GM04503 (cell line): ENCODE measurements at regions not wholly inside any gene's neighbourhood (a gene's known extent, or its start where the extent isn't known, plus 50 kb on each side); places are given as distances from the start of the nearest gene placed in this dataset.

Experiments used
- DNase-seq: peaks from one replicate; pipeline ENCODE4 v3.0.0-alpha.2; 2012; ENCODE audit warnings: low read depth

DNA sequence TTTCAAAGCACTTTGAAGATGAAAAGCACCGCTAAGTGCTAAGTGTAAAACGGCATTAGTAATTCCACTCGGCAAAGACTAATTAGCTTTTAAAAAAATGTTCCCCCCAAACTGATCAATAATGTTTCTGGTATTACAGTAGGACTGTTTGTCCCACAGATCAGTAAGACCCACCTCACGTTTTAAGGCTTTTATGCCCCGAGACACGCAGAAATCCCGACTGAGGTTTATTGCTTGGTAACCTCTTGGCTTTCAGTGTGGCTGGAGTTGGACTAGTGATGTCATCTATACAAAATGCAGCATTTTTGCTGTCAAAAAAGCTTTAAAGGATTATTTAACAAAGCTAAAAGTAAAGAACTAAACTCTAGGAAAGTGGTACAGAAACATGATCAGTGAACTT is 414.6 kb upstream of the PSMD7 start:
- DNase-seq, result no peak

- DNase-seq, result no peak
These were observed 417.0 kb upstream of the PSMD7 start for GRCh38 chr16:73879621-73880020.

DNA sequence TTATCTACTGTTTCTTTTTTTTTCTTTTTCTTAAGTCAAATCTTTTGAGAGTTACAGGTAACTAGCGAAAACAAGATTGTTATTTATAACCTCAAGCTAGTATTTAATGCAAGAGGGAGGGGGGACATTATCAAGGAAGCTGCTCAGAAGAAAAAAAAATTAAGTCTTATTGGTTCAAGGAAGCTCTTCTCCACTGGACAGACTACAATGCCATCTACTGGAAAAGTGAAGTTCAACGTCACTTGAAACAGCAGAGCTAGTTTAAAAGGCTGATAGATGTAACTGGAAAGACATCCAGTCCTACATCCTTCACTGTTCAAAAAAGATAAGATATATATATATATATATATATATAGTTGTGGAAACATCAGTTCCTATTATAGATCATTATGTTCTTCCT is 418.0 kb upstream of the PSMD7 start:
- DNase-seq, result peak; percentile 14

DNA sequence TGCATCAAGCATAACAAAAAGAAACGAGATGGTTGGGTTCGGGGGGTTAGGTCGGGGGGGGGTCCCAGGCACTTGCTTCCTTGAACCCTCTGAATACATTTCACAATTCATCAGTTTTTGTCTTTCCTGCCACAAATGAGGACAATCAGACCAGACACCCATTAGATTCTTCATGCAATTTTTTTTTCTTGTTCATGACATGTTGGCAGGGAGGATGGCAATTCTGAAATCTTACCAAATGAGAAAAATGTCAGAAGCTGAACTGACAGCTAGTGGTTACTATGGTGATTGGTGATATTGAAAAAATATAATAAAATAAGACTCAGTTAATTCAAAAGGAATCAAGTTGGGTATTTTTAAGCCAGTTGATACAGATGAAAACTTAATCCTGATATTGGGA is 419.5 kb upstream of the PSMD7 start:
- no peak for DNase-seq

GRCh38 chr16:73875996-73876690 is 420.5 kb upstream of the PSMD7 start:
- no peak for DNase-seq

DNA sequence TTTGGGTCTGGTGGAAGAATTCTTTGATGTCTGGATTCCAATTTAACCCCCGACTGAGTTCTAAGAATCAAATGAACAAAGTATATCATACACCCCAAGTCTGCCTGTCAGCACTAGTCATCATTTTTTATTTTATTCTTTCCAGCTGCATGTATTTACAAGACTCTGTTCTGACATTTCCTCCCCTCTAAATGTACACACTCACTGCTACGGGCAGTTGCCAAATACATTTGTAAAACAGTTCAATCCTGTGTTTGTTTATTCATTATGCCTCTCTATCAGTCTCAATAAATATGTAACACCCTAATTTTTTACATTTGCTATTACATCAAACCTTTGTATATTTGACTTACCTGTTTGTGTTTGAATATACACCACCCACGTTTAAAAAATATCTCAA is 422.3 kb upstream of the PSMD7 start:
- DNase-seq, result no peak

GRCh38 chr16:73873643-73874042 is 423.0 kb upstream of the PSMD7 start:
- DNase-seq, result no peak

DNA sequence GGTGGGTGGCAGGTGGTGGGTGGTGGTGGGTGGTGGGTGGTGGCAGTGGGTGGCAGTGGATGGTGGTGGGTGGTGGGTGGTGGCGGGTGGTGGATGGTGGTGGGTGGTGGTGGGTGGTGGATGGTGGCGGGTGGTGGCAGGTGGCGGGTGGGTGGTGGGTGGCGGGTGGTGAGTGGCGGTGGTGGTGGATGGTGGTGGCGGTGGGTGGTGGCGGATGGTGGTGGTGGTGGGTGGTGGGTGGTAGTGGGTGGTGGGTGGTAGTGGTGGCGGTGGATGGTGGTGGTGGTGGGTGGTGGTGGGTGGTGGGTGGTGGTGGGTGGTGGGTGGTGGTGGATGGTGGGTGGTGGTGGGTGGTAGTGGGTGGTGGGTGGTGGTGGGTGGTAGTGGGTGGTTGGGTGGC is 423.8 kb upstream of the PSMD7 start:
- no peak for DNase-seq

DNA sequence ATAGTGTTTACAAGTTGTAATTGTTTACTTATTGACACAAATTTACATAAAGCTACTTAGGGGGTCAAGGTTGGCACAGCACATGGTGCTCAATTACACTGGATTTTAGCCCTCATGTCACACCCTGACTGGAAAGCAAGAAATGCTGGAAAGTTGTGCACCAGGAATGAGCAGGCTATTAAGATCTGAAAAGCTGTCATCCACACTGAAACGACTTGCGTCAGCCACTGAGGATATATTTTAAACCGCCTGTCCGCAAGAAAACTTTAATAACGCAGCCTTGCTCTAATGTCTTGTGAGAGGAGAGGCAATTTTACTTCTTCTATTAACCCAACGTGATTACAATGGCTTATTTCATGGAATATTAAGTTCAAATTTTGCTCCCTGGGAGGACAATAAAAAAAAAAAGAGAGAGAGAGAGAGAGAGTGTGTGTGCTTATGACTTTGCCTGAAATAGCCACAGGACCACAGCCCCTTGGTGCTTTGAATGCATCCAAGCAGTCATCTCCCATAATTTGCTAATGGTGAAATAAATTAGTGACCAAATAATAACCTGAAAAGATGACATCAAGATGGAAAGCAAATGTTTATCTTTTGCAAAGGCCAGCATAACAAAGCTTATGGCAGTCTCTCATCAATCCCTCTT is 425.4 kb upstream of the PSMD7 start:
- DNase-seq, result no peak

DNA sequence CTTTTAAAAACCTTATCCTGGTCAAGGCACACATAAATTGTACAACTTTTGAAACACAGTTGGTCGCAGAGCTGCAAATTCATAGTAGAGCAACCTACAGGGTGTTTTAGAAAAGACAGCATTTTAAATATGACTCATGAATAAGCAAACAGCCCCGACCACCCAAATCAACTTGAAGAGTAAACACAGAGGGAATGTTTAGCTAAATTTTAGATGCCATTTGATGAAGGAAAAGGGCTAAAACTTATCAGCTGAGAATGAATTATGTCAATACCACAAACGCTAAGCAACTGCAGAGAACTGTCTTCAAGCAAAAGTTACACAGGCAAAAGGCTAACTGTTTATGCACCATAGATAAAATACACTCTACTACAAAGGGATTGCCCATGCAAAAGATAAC is 427.5 kb upstream of the PSMD7 start:
- DNase-seq, result no peak

GRCh38 chr16:73864868-73865267 is 431.7 kb upstream of the PSMD7 start:
- no peak for DNase-seq

DNA sequence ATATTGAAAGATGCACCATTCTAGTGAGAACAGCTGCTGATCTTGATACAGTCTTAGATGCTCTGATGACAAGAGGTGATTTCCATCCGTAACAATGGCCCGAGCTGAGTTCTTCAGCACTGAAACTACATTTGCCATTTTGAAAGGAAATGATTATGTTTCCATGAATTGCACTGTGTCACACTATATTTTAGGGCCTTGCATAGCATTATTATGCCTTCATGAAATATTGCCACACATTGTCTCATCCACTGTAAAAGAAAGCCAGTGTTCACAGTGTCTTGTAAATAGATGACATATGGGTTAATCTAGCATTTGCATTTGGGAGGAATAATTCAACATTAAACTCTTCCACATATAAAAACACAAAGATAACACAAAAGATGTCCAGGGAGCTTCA is 438.3 kb upstream of the PSMD7 start:
- no peak for DNase-seq

DNA sequence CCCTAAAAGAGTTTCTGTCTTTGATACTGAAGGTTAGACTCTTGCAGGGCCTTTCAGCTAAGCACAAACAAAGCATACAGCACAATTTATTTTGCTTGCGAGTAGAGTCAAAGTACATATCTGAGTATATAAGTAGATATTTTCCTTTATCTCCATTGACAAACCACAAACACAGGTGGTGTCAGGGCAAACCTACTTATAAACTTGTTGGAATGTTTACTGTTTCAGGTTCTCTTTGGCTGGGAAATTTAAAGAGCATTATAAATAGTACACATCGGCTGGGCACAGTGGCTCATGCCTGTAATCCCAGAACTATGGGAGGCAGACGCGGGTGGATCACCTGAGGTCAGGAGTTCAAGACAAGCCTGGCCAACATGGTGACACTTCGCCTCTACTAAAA is 442.6 kb upstream of the PSMD7 start:
- DNase-seq, result no peak

- DNase-seq, result no peak
These were observed 444.1 kb upstream of the PSMD7 start for GRCh38 chr16:73852561-73852960.

DNA sequence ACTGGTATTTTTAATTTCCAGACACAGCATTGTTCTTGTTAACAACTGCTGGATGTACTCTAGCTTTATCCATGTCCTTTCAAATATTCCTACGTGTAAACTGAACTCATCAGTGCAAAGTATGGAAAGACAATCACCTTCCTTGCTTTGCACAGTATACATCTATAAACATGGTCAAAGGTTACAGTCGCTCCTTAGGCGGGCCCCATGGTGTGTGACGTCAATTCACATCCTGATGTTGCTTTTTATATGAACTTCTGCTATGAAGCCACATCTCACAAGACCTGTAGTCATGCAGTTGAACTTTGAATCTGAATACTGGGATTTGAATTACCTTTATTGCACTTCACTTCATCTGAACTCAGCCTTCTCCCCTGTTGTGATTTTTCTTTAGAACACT is 447.6 kb upstream of the PSMD7 start:
- DNase-seq, result no peak

DNA sequence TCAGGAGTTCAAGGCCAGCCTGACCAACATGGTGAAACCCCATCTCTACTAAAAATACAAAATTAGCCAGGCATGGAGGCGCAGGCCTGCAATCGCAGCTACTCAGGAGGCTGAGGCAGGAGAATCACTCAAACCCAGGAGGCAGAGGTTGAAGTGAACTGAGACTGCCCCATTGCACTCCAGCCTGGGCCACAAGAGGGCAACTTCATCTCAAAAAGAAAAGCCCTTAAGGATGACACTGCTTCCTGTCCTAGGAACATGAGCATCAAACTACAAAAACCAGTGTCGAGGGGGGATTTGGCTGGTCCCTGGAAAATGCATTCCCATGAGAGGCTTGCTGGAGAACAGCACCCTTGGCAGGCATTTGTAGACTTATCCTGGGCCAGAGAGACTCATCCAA is 449.5 kb upstream of the PSMD7 start:
- no peak for DNase-seq

- no peak for DNase-seq
These were observed 450.3 kb upstream of the PSMD7 start for GRCh38 chr16:73846356-73846755.

GRCh38 chr16:73846007-73846330 is 450.6 kb upstream of the PSMD7 start:
- no peak for DNase-seq

- DNase-seq, result no peak
These were observed 451.2 kb upstream of the PSMD7 start for GRCh38 chr16:73845238-73846006.

DNA sequence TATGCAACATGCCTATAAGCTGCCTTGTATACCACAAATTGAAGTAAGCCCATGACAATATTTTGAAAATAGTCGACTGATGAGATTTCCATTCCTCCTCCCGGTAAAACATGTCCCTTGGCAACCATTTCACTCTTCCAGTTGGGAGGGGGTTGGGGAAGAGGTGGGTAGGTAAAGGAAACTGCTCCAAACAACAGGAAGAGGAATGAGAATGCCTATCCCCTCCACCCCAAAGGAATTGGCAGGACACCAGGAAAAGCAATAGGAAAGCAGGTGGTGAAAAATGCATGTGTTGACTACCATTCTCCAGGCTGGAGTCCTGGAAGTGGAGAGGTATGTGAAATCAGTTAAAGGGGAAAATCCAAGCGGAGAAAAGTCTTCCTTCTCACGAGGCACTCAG is 455.9 kb upstream of the PSMD7 start:
- no peak for DNase-seq

GRCh38 chr16:73831220-73831619 is 465.4 kb upstream of the PSMD7 start:
- no peak for DNase-seq

GRCh38 chr16:73823205-73823849 is 473.3 kb upstream of the PSMD7 start:
- no peak for DNase-seq
